WTC11 (cell line): ENCODE measurements at regions not wholly inside any gene's neighbourhood (a gene's known extent, or its start where the extent isn't known, plus 50 kb on each side); places are given as distances from the start of the nearest gene placed in this dataset.

Source experiments
- ATAC-seq: fragments of 200-7000 bp; cut with Tn5 transposase; 2 replicates; pipeline ENCODE4 v1.10.0; 2021; ENCODE audit warnings: mild to moderate bottlenecking, moderate library complexity
- CTCF ChIA-PET: fragments of 300-600 bp; sonication (Branson Sonifier 250); formaldehyde crosslinking; loops from one replicate; lab custom pipeline; 2021; ENCODE audit warnings: antibody characterized with exemption; lab: Charles Lee
- POLR2A ChIA-PET: fragments of 350-600 bp; sonication (Branson Sonifier 250); formaldehyde crosslinking; loops from one replicate; lab custom pipeline; 2021; ENCODE audit warnings: antibody characterized with exemption; lab: Charles Lee
- DNase-seq: peaks from one replicate; pipeline ENCODE4 v3.0.0; 2021; ENCODE audit warnings: low spot score
- H3K27ac Mint-ChIP-seq: 2 replicates; pipeline ENCODE4 v1.8.0; 2021; ENCODE audit warnings: mixed read lengths
- H3K27me3 Mint-ChIP-seq: 2 replicates; pipeline ENCODE4 v1.8.0; 2021; ENCODE audit warnings: low read depth, mild to moderate bottlenecking, moderate library complexity, mixed read lengths
- H3K36me3 Mint-ChIP-seq: 2 replicates; pipeline ENCODE4 v1.8.0; 2021; ENCODE audit warnings: mixed read lengths
- H3K4me1 Mint-ChIP-seq: 2 replicates; pipeline ENCODE4 v1.8.0; 2022; ENCODE audit warnings: mixed read lengths
- H3K4me3 Mint-ChIP-seq: 2 replicates; pipeline ENCODE4 v1.8.0; 2021; ENCODE audit warnings: mild to moderate bottlenecking, moderate library complexity, mixed read lengths
- H3K9me3 Mint-ChIP-seq: 2 replicates; pipeline ENCODE4 v1.8.0; 2021; ENCODE audit warnings: mixed read lengths
- AFF4 ChIP-seq: sonication (generic); formaldehyde crosslinking; IDR thresholded peaks from 2 replicates; pipeline ENCODE4 v1.8.1; 2023; ENCODE audit warnings: mild to moderate bottlenecking, missing genetic modification reagents, borderline replicate concordance
- ATF2 ChIP-seq: sonication (generic); formaldehyde crosslinking; IDR thresholded peaks from 2 replicates; pipeline ENCODE4 v1.8.1; 2022; ENCODE audit warnings: low read depth, missing genetic modification reagents, borderline replicate concordance
- CTCF ChIP-seq: fragments of 200-600 bp; IDR thresholded peaks from 2 replicates; pipeline ENCODE4 v1.8.0; 2022; ENCODE audit warnings: antibody characterized with exemption
- HMGXB4 ChIP-seq: sonication (generic); formaldehyde crosslinking; IDR thresholded peaks from 2 replicates; pipeline ENCODE4 v1.8.1; 2023; ENCODE audit warnings: mild to moderate bottlenecking, moderate library complexity, missing genetic modification reagents
- IRF1 ChIP-seq: sonication (generic); formaldehyde crosslinking; IDR thresholded peaks from 2 replicates; pipeline ENCODE4 v1.8.0; 2023; ENCODE audit warnings: missing genetic modification reagents
- IRF2 ChIP-seq: sonication (generic); formaldehyde crosslinking; IDR thresholded peaks from 2 replicates; pipeline ENCODE4 v1.8.0; 2022; ENCODE audit warnings: low read depth, missing genetic modification reagents, borderline replicate concordance
- MXD4 ChIP-seq: fragments of 250-450 bp; sonication (Bioruptor Pico); IDR thresholded peaks from 2 replicates; pipeline ENCODE4 v1.8.0; 2021; ENCODE audit warnings: mild to moderate bottlenecking, moderate library complexity, borderline replicate concordance
- PRRX2 ChIP-seq: fragments of 250-450 bp; sonication (Bioruptor Pico); IDR thresholded peaks from 2 replicates; pipeline ENCODE4 v1.8.0; 2021; ENCODE audit warnings: mild to moderate bottlenecking
- TEAD1 ChIP-seq: sonication (generic); formaldehyde crosslinking; IDR thresholded peaks from 2 replicates; pipeline ENCODE4 v1.8.0; 2022; ENCODE audit warnings: mild to moderate bottlenecking, missing genetic modification reagents
- USF1 ChIP-seq: sonication (generic); formaldehyde crosslinking; IDR thresholded peaks from 2 replicates; pipeline ENCODE4 v1.8.0; 2022; ENCODE audit warnings: mild to moderate bottlenecking, missing genetic modification reagents
- ZNF317 ChIP-seq: sonication (generic); formaldehyde crosslinking; IDR thresholded peaks from 2 replicates; pipeline ENCODE4 v1.8.1; 2023; ENCODE audit warnings: low read depth, mild to moderate bottlenecking, moderate library complexity, missing genetic modification reagents, borderline replicate concordance
- ZNF671 ChIP-seq: fragments of 250-450 bp; sonication (Bioruptor Pico); IDR thresholded peaks from 2 replicates; pipeline ENCODE4 v1.8.0; 2021; ENCODE audit warnings: mild to moderate bottlenecking

- Mint-ChIP-seq H3K27me3 (no peaks in the 10 kb centered on the region), H3K36me3 (no peaks in the 10 kb centered on the region), H3K27ac (no peak overlapping the region), H3K9me3 (no peaks in the 10 kb centered on the region), H3K4me3 (no peak overlapping the region), H3K4me1 (no peaks in the 10 kb centered on the region)
- ChIA-PET CTCF (no interaction called here), POLR2A (no interaction called here)
- TF ChIP-seq AFF4 (CRISPR knock-in tag), result no peak
- TF ChIP-seq TEAD1 (CRISPR knock-in tag), result no peak
- no peak for TF ChIP-seq CTCF
- TF ChIP-seq IRF1, result no peak
- TF ChIP-seq ZNF671 (CRISPR knock-in tag), result no peak
- TF ChIP-seq USF1 (CRISPR knock-in tag), result no peak
- TF ChIP-seq MXD4, result no peak
- no peak for TF ChIP-seq IRF2 (CRISPR knock-in tag)
- no peak for TF ChIP-seq ZNF317 (CRISPR knock-in tag)
- no peak for TF ChIP-seq PRRX2 (CRISPR knock-in tag)
- no peak for TF ChIP-seq ATF2 (CRISPR knock-in tag)
- no peak for TF ChIP-seq HMGXB4 (CRISPR knock-in tag)
- DNase-seq (no peak), ATAC-seq (no peak)
Observed at GRCh38 chr12:93325855-93326254, 51.9 kb upstream of the NUDT4 start.
